Gastroesophageal sphincter (tissue), 3 donors: ENCODE measurements at regions not wholly inside any gene's neighbourhood (a gene's known extent, or its start where the extent isn't known, plus 50 kb on each side); places are given as distances from the start of the nearest gene placed in this dataset.

Source experiments
- EP300 ChIP-seq: sonication (generic); formaldehyde crosslinking; IDR thresholded peaks from one replicate; pipeline ENCODE4 v1.6.1; 2017; ENCODE audit warnings: antibody characterized with exemption, mild to moderate bottlenecking
- POLR2AphosphoS5 ChIP-seq: sonication (generic); formaldehyde crosslinking; IDR thresholded peaks from one replicate; pipeline ENCODE4 v1.6.1; 2017; ENCODE audit warnings: antibody characterized with exemption
- TF ChIP-seq, protein P1 (sequence below), 4 experiments: fragments of 200-600 bp in 2 of 4; fragments of 450-650 bp in 2 of 4; sonication (generic) in 1 of 4; IDR thresholded peaks; one replicate each; pipeline ENCODE4 v1.5.1; 2017 to 2019; ENCODE audit warnings: antibody characterized with exemption in 4 of 4, mild to moderate bottlenecking in 2 of 4, moderate library complexity in 2 of 4

DNA sequence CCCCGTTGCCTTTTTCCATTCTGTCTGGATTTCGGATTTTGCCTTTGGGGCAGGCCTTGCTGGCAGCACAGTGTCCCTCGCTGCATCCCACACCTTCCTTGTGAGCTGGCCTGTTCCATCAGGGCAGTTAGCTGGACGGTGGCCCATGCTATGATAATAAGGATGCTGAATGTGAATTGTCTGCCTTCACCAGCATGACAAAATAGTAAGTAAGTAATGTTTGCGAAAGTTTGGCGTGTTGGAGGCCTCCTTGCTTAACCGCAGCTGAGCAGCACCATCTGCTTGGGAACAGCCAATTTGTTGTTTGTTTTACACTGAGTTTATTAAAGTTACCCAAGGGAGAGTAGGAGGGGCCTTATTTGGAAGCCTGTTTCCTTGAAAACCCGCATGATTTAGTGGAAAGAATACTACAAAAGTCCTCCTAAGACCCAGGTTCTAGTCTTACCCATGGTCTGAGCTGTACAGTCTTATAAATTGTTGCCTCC, 469.7 kb upstream of the FANCL start:
- TF ChIP-seq, protein P1, sequence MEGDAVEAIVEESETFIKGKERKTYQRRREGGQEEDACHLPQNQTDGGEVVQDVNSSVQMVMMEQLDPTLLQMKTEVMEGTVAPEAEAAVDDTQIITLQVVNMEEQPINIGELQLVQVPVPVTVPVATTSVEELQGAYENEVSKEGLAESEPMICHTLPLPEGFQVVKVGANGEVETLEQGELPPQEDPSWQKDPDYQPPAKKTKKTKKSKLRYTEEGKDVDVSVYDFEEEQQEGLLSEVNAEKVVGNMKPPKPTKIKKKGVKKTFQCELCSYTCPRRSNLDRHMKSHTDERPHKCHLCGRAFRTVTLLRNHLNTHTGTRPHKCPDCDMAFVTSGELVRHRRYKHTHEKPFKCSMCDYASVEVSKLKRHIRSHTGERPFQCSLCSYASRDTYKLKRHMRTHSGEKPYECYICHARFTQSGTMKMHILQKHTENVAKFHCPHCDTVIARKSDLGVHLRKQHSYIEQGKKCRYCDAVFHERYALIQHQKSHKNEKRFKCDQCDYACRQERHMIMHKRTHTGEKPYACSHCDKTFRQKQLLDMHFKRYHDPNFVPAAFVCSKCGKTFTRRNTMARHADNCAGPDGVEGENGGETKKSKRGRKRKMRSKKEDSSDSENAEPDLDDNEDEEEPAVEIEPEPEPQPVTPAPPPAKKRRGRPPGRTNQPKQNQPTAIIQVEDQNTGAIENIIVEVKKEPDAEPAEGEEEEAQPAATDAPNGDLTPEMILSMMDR (IDR thresholded peaks at IDR 0.05) = no peak
- TF ChIP-seq EP300 = no peak
- no peak for TF ChIP-seq POLR2AphosphoS5
